HCT116 (cell line): ENCODE measurements at regions not wholly inside any gene's neighbourhood (a gene's known extent, or its start where the extent isn't known, plus 50 kb on each side); places are given as distances from the start of the nearest gene placed in this dataset.

Source experiments
- CBX3 ChIP-seq: IDR thresholded peaks from 2 replicates; pipeline ENCODE4 v1.6.1; 2012; ENCODE audit warnings: low read depth
- CTCF ChIP-seq, 3 experiments: fragments of 200-600 bp in 1 of 3; sonication (generic) in 1 of 3; IDR thresholded peaks in 2 of 3; conservative IDR thresholded peaks in 1 of 3; 2 replicates each; pipeline ENCODE4 v1.5.1; 2012 to 2017; ENCODE audit warnings: low read depth in 2 of 3, low read length in 2 of 3, antibody characterized with exemption in 1 of 3, borderline replicate concordance in 1 of 3, control low read depth in 1 of 3, mild to moderate bottlenecking in 1 of 3, mixed read lengths in 1 of 3, mixed run types in 1 of 3, moderate library complexity in 1 of 3; ENCODE audit not compliant: insufficient read depth in 1 of 3
- EZH2phosphoT487 ChIP-seq: fragments of 200-600 bp; IDR thresholded peaks from 2 replicates; pipeline ENCODE4 v1.6.1; 2018; ENCODE audit warnings: antibody characterized with exemption, borderline replicate concordance
- POLR2A ChIP-seq: IDR thresholded peaks from 2 replicates; pipeline ENCODE4 v1.7.0; 2011; ENCODE audit warnings: borderline replicate concordance; ENCODE audit not compliant: insufficient read depth, insufficient read length; ENCODE audit errors: extremely low read depth
- RAD21 ChIP-seq: IDR thresholded peaks from 2 replicates; pipeline ENCODE4 v1.6.1; 2012; ENCODE audit warnings: low read depth, mild to moderate bottlenecking
- REST ChIP-seq: IDR thresholded peaks from 2 replicates; pipeline ENCODE4 v1.6.1; 2012; ENCODE audit warnings: low read depth
- SRF ChIP-seq: IDR thresholded peaks from 2 replicates; pipeline ENCODE4 v1.6.1; 2012; ENCODE audit warnings: low read depth
- YY1 ChIP-seq: IDR thresholded peaks from 2 replicates; pipeline ENCODE4 v1.6.1; 2011; ENCODE audit warnings: low read length, low read depth, moderate library complexity, mild to moderate bottlenecking; ENCODE audit not compliant: insufficient replicate concordance; ENCODE audit errors: extremely low read depth
- ZFX ChIP-seq: fragments of 450-650 bp; IDR thresholded peaks from 2 replicates; pipeline ENCODE4 v1.6.1; 2017

- no peak for TF ChIP-seq REST
- TF ChIP-seq YY1: no peak
- TF ChIP-seq SRF: no peak
- TF ChIP-seq ZFX: no peak
- TF ChIP-seq EZH2phosphoT487: no peak
- TF ChIP-seq CBX3: no peak
- no peak for TF ChIP-seq POLR2A
- TF ChIP-seq RAD21: no peak
- TF ChIP-seq CTCF (IDR thresholded peaks at IDR 0.05 in 2 of 3, conservative IDR thresholded peaks at IDR 0.05 in 1 of 3; ENCODE audit: borderline replicate concordance in 1 of 3, insufficient read depth in 1 of 3, low read depth in 2 of 3, low read length in 2 of 3): no peak
Measured at GRCh38 chr5:157913575-157913974, 54.6 kb upstream of the CLINT1 start (continued).
